Thyroid gland (tissue), 4 donors: ENCODE measurements at regions not wholly inside any gene's neighbourhood (a gene's known extent, or its start where the extent isn't known, plus 50 kb on each side); places are given as distances from the start of the nearest gene placed in this dataset.

Experiments used
- POLR2A ChIP-seq, 2 donors: fragments of 450-650 bp; IDR thresholded peaks; one replicate each; pipeline ENCODE4 v1.6.1; 2017; ENCODE audit warnings: antibody characterized with exemption in 2 of 2, mild to moderate bottlenecking in 2 of 2, moderate library complexity in 1 of 2
- TF ChIP-seq, protein P1 (sequence below), 6 experiments: fragments of 200-600 bp in 3 of 6; fragments of 450-650 bp in 3 of 6; sonication (generic) in 3 of 6; IDR thresholded peaks; one replicate each; pipeline ENCODE4 v1.5.1; 2016 to 2019; ENCODE audit warnings: antibody characterized with exemption in 6 of 6, mild to moderate bottlenecking in 2 of 6, inconsistent platforms in 1 of 6, moderate library complexity in 1 of 6

DNA sequence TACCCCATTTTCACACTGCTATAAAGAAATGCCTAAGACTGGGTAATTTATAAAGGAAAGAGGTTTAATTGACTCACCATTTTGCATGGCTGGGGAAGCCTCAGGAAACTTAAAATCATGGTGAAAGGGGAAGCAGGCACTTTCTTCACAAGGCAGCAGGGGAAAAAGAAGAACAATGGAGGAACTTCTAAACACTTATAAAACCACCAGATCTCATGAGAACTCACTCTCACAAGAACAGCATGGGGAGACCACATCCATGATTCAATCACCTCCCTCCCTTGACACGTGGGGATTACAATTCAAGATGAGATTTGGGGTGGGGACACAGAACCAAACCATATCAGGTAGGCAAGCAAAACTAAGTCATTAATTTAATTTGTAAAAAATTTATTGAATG lies 343.2 kb downstream of the FRK start:
- TF ChIP-seq, protein P1, sequence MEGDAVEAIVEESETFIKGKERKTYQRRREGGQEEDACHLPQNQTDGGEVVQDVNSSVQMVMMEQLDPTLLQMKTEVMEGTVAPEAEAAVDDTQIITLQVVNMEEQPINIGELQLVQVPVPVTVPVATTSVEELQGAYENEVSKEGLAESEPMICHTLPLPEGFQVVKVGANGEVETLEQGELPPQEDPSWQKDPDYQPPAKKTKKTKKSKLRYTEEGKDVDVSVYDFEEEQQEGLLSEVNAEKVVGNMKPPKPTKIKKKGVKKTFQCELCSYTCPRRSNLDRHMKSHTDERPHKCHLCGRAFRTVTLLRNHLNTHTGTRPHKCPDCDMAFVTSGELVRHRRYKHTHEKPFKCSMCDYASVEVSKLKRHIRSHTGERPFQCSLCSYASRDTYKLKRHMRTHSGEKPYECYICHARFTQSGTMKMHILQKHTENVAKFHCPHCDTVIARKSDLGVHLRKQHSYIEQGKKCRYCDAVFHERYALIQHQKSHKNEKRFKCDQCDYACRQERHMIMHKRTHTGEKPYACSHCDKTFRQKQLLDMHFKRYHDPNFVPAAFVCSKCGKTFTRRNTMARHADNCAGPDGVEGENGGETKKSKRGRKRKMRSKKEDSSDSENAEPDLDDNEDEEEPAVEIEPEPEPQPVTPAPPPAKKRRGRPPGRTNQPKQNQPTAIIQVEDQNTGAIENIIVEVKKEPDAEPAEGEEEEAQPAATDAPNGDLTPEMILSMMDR (IDR thresholded peaks at IDR 0.05): no peak
- TF ChIP-seq POLR2A (IDR thresholded peaks at IDR 0.05): no peak
